ENCODE measurements at regions not wholly inside any gene's neighbourhood (a gene's known extent, or its start where the extent isn't known, plus 50 kb on each side); places are given as distances from the start of the nearest gene placed in this dataset.

GRCh38 chr4:180808862-180809261 is 1434.3 kb upstream of the TENM3 start:
- H3K27ac ChIP-seq: no peak overlapping the region
- TF ChIP-seq, protein P1, sequence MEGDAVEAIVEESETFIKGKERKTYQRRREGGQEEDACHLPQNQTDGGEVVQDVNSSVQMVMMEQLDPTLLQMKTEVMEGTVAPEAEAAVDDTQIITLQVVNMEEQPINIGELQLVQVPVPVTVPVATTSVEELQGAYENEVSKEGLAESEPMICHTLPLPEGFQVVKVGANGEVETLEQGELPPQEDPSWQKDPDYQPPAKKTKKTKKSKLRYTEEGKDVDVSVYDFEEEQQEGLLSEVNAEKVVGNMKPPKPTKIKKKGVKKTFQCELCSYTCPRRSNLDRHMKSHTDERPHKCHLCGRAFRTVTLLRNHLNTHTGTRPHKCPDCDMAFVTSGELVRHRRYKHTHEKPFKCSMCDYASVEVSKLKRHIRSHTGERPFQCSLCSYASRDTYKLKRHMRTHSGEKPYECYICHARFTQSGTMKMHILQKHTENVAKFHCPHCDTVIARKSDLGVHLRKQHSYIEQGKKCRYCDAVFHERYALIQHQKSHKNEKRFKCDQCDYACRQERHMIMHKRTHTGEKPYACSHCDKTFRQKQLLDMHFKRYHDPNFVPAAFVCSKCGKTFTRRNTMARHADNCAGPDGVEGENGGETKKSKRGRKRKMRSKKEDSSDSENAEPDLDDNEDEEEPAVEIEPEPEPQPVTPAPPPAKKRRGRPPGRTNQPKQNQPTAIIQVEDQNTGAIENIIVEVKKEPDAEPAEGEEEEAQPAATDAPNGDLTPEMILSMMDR (IDR thresholded peaks at IDR 0.05): no peak
- H3K27me3 ChIP-seq: no peaks in the 10 kb centered on the region
- no peak for ATAC-seq
- no peaks in the 10 kb centered on the region for H3K4me1 ChIP-seq
- no peak overlapping the region for H3K4me3 ChIP-seq
- H3K36me3 ChIP-seq: no peaks in the 10 kb centered on the region
- DNase-seq: no peak
- no peaks in the 10 kb centered on the region for H3K9me3 ChIP-seq
- intact Hi-C loops (cut with DNase I): no loop called here

DNA sequence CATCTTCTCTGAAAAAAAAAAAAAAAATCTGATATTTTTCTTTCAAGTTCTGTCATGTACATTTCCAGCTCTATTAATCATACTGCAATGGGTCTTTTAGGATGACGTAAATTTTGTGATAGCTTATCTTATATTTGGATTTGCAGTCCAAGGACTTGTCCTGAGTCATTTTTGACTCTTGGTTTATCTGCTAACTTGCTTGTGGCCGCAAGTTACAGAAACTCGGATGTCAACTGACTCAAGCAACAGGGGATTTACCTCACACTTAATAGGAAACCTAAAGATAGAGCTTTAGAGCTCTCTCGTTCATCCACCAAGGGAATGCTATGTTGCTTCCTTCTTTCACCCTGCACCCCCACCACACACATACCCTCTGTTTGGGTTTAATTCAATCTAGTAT is 1433.8 kb upstream of the TENM3 start:
- Histone ChIP-seq H3K4me3 (no peak overlapping the region), H3K36me3 (no peaks in the 10 kb centered on the region), H3K27ac (no peak overlapping the region), H3K9me3 (no peaks in the 10 kb centered on the region), H3K27me3 (no peaks in the 10 kb centered on the region), H3K4me1 (no peaks in the 10 kb centered on the region)
- TF ChIP-seq, protein P1 (IDR thresholded peaks at IDR 0.05): no peak
- intact Hi-C loops (cut with DNase I): no loop called here
- no peak for ATAC-seq
- no peak for DNase-seq

DNA sequence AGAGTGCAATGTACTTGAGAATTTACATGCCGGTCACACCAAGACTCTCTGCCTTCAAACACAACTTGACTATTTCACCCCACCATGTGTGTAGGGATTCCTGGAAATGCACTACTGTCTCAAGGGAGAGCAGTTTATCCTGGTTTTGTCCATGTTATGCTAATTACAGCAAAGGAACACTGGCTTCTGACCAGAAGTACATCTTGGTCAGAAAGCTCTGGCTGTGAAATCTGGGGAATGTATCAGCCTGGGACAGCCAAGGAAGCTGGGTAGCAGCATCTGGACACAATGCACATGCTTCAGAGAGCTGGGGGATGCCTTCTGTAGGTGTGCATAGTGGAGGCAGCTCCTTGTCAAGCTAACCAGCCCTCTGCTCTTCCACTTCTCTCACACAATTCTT is 1432.6 kb upstream of the TENM3 start:
- H3K9me3 ChIP-seq: no peaks in the 10 kb centered on the region
- no peak for ATAC-seq
- no peaks in the 10 kb centered on the region for H3K27me3 ChIP-seq
- TF ChIP-seq, protein P1 (IDR thresholded peaks at IDR 0.05): no peak
- no peaks in the 10 kb centered on the region for H3K4me1 ChIP-seq
- H3K36me3 ChIP-seq: no peaks in the 10 kb centered on the region
- no peak overlapping the region for H3K4me3 ChIP-seq
- no peak for DNase-seq
- H3K27ac ChIP-seq: no peak overlapping the region
- intact Hi-C loops (cut with DNase I): loop anchor here in 1 of 2 donors (2.0 kb wide), 1 partner anchor 14 kb away; no protein-coding TSS in a partner anchor

DNA sequence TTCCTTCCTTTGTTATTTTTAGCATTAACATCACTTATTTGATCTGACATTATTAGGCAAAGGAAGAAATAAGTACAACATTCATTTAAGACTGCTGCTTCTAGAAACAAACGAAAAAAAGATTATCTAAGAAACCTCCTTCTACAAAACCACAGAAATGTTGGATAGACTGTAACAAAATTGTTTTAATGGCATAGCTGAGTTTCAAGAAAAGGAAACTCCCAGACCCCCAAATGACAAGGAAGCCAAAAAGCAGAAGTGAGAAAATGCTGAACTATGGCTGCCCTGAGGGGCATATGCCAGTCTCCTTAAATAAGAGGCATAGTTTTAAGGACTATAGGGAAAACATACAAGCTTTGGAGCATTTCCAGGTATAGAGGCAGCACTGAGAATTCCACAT is 1431.6 kb upstream of the TENM3 start:
- H3K27ac ChIP-seq: no peak overlapping the region
- ATAC-seq: no peak
- H3K4me3 ChIP-seq: no peak overlapping the region
- no peaks in the 10 kb centered on the region for H3K4me1 ChIP-seq
- H3K36me3 ChIP-seq: no peaks in the 10 kb centered on the region
- DNase-seq: no peak
- H3K9me3 ChIP-seq: no peaks in the 10 kb centered on the region
- H3K27me3 ChIP-seq: no peaks in the 10 kb centered on the region
- TF ChIP-seq, protein P1 (IDR thresholded peaks at IDR 0.05): no peak
- intact Hi-C loops (cut with DNase I): loop anchor here in 1 of 2 donors (2.0 kb wide), 1 partner anchor 13 kb away; no protein-coding TSS in a partner anchor

DNA sequence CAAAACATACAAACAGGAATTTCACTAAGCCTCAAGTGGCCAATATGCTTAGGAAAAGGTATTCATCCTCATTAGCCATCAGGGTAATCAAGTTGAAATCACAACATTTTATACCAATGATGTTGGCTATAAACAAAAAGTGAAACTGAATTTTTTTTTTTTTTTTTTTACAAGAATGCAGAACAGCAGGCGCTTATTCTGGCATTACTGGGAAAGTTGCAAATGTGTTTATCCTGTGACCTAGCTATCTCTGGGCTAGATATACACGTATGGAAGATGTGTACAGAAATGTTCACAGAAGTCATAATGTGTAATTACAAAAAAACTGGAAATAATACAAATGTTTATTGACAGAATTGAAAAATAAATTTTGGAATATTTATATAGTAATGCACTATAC is 1430.4 kb upstream of the TENM3 start:
- DNase-seq (no peak), ATAC-seq (no peak)
- Histone ChIP-seq H3K27ac (no peak overlapping the region), H3K27me3 (no peaks in the 10 kb centered on the region), H3K9me3 (no peaks in the 10 kb centered on the region), H3K4me3 (no peak overlapping the region), H3K36me3 (no peaks in the 10 kb centered on the region), H3K4me1 (no peaks in the 10 kb centered on the region)
- intact Hi-C loops (cut with DNase I): no loop called here
- TF ChIP-seq, protein P1 (IDR thresholded peaks at IDR 0.05): no peak
